ENCODE measurements at regions not wholly inside any gene's neighbourhood (a gene's known extent, or its start where the extent isn't known, plus 50 kb on each side); places are given as distances from the start of the nearest gene placed in this dataset.

DNA sequence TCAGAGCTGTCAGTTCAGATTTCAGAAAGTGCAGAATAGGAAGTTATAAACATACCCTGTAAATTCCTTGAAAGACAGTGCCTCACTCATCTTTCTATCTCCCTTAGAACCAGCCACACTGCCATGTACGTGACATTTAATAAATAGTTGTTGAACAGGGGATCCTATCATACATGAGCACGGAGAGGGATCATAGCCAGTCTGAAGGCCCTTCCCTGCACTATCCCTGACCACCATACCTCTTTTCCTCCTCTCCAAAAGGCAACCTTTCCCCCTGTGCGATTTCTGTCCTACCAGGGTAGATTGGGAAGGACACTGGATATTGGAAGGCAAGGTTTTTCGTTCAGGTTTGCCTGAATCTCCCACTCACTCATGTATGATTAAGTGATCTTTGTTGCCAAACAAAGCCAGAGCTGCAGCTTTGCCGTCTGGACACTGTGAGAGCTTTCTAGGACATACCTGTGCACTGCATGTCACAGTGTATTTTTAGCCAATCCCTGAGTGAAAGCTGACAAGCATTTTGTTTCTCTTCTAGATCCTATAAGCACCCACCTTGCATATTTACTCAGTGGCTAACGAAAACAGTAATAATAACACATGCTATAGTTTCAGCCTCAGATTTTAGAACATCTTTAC lies 986.5 kb upstream of the WWC1 start:
- Histone ChIP-seq H3K9me3 (no peaks in the 10 kb centered on the region), H3K36me3 (no peaks in the 10 kb centered on the region), H3K4me1 (no peaks in the 10 kb centered on the region), H3K27me3 (no peaks in the 10 kb centered on the region), H3K4me3 (no peak overlapping the region), H3K27ac (no peak overlapping the region)
- DNase-seq (ENCODE audit: low spot score) = no peak
- TF ChIP-seq, protein P1, sequence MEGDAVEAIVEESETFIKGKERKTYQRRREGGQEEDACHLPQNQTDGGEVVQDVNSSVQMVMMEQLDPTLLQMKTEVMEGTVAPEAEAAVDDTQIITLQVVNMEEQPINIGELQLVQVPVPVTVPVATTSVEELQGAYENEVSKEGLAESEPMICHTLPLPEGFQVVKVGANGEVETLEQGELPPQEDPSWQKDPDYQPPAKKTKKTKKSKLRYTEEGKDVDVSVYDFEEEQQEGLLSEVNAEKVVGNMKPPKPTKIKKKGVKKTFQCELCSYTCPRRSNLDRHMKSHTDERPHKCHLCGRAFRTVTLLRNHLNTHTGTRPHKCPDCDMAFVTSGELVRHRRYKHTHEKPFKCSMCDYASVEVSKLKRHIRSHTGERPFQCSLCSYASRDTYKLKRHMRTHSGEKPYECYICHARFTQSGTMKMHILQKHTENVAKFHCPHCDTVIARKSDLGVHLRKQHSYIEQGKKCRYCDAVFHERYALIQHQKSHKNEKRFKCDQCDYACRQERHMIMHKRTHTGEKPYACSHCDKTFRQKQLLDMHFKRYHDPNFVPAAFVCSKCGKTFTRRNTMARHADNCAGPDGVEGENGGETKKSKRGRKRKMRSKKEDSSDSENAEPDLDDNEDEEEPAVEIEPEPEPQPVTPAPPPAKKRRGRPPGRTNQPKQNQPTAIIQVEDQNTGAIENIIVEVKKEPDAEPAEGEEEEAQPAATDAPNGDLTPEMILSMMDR (IDR thresholded peaks at IDR 0.05) = no peak

- TF ChIP-seq, protein P1 (IDR thresholded peaks at IDR 0.05) = no peak
- Histone ChIP-seq H3K27ac (no peak overlapping the region), H3K4me3 (no peak overlapping the region), H3K4me1 (no peaks in the 10 kb centered on the region), H3K36me3 (no peaks in the 10 kb centered on the region), H3K27me3 (no peaks in the 10 kb centered on the region), H3K9me3 (no peaks in the 10 kb centered on the region)
- DNase-seq (ENCODE audit: low spot score) = no peak
Observed at GRCh38 chr5:167305591-167306213, 985.7 kb upstream of the WWC1 start.

GRCh38 chr5:167307042-167307441 lies 984.4 kb upstream of the WWC1 start:
- TF ChIP-seq, protein P1 (IDR thresholded peaks at IDR 0.05) = no peak
- DNase-seq (ENCODE audit: low spot score) = no peak
- H3K4me3 ChIP-seq = no peak overlapping the region
- H3K27me3 ChIP-seq = no peaks in the 10 kb centered on the region
- no peaks in the 10 kb centered on the region for H3K36me3 ChIP-seq
- no peak overlapping the region for H3K27ac ChIP-seq
- no peaks in the 10 kb centered on the region for H3K9me3 ChIP-seq
- H3K4me1 ChIP-seq = no peaks in the 10 kb centered on the region

GRCh38 chr5:167308466-167308865 lies 983.0 kb upstream of the WWC1 start:
- H3K36me3 ChIP-seq = no peaks in the 10 kb centered on the region
- H3K4me3 ChIP-seq = no peak overlapping the region
- H3K27ac ChIP-seq = no peak overlapping the region
- H3K27me3 ChIP-seq = no peaks in the 10 kb centered on the region
- no peak for DNase-seq (ENCODE audit: low spot score)
- no peaks in the 10 kb centered on the region for H3K4me1 ChIP-seq
- no peaks in the 10 kb centered on the region for H3K9me3 ChIP-seq
- TF ChIP-seq, protein P1 (IDR thresholded peaks at IDR 0.05) = no peak

DNA sequence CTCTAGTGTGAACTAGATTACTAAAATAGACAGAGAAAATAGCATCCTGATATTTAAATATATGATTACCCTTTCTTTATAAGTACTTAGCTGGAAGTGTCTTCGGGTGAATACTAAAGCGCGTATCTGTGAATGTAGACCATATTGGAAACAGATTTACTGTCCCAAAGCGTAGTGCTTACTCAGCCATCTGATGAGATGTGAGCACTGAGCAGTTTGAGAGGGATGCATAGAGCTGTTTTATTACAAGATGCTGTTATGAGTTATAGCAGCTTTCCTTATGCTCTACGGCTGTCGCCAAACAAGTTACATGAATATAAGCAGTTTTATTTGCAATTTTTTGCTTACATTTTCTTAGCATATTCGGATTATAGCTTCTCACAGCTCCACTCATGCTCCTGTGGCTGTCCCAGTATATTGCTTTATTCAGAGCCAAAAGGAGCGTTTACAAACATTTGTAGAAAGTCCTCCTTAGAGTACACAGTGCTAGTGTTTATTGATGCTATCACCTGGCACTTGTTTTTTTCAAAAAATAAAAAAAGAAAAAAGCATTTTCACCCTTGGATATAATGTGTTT lies 981.4 kb upstream of the WWC1 start:
- no peaks in the 10 kb centered on the region for H3K36me3 ChIP-seq
- no peak for DNase-seq (ENCODE audit: low spot score)
- no peaks in the 10 kb centered on the region for H3K4me1 ChIP-seq
- no peaks in the 10 kb centered on the region for H3K27me3 ChIP-seq
- no peak overlapping the region for H3K4me3 ChIP-seq
- no peak overlapping the region for H3K27ac ChIP-seq
- H3K9me3 ChIP-seq = no peaks in the 10 kb centered on the region
- TF ChIP-seq, protein P1 (IDR thresholded peaks at IDR 0.05) = no peak
